Activated CD4-positive, CD25-positive, alpha-beta regulatory T cell treated with anti-CD3 and anti-CD28 coated beads, Interleukin-2, amount 50 U/mL, for 24 hours (primary cell): ENCODE measurements at regions not wholly inside any gene's neighbourhood (a gene's known extent, or its start where the extent isn't known, plus 50 kb on each side); places are given as distances from the start of the nearest gene placed in this dataset.
"Not testable (repeated sequence)": the region's sequence is repeated elsewhere in the genome, so short reads cannot be mapped to it uniquely, and the experiment has no call there.

ENCODE experiments used
- ATAC-seq, 2 donors: fragments of 150-1000 bp; cut with Tn5 transposase; one replicate each; pipeline ENCODE4 v1.10.0; 2021; ENCODE audit warnings: mild to moderate bottlenecking in 1 of 2, moderate library complexity in 1 of 2

DNA sequence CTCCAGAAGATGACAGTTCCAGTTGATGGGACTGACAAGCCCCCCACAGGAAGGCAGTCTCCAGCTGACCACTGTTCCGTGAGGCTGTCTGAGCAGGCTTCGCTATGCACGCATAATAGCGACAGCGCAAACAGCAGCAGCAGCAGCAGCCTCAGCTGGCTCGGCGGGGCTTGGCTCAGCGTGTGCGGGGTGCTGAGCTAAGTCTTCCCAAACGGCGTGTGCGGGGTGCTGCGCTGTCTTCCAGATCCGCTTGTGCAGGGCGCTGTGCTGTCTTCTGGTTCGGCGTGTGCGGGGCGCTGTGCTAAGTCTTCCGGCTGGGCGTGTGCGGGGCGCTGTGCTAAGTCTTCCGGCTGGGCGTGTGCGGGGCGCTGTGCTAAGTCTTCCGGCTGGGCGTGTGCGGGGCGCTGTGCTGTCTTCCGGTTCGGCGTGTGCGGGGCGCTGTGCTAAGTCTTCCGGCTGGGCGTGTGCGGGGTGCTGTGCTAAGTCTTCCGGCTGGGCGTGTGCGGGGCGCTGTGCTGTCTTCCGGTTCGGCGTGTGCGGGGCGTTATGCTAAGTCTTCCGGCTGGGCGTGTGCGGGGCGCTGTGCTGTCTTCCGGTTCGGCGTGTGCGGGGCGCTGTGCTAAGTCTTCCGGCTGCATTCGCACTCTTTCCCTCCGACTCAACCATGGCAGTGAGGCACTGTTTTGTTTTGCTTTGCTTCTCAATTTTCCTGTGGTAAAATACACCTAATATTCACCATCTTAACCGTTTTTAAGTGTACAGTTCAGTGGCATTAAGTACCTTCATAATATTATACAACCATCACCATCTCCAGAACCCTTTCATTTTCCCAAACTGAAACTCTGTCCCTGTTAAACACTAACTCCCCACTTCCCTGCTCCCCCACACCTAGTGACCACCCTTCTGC, 156.1 kb downstream of the BMP7 start:
- not testable (repeated sequence) for ATAC-seq

DNA sequence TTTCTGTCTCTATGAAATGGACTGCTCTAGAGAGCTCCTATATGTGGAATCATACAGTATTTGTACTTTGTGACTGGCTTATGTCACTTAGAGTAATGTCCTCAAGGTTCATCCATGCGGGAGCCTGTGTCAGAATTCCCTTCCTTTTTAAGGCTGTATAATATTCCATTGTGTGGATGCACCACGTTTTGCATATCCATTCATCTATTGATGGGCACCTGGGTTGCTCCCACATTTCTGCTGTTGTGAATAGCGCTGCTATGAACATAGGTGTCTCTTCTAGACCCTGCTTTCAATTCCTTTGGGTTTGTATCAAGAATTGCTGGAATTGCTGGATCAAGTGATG, 155.4 kb downstream of the BMP7 start:
- no peak for ATAC-seq

DNA sequence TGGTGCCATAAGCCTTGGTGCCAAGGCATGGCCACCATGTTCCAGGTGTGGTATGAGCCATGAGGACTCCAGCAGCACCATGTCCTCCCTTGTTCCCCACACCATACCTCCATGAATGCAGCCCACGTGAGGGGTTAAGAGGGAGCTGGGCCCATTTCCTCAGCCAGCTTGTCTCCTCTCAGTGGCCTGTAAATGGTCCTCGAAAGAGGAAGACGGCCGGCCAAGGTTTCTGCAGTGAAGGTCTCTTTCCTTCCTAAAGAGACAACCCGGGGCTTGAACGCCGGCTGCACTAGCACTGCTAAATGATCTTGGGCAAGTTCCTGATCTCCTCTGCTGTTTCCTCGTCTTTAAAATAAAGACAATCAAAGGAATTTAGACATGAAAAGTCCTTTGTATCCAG, 154.0 kb downstream of the BMP7 start:
- ATAC-seq = no peak

DNA sequence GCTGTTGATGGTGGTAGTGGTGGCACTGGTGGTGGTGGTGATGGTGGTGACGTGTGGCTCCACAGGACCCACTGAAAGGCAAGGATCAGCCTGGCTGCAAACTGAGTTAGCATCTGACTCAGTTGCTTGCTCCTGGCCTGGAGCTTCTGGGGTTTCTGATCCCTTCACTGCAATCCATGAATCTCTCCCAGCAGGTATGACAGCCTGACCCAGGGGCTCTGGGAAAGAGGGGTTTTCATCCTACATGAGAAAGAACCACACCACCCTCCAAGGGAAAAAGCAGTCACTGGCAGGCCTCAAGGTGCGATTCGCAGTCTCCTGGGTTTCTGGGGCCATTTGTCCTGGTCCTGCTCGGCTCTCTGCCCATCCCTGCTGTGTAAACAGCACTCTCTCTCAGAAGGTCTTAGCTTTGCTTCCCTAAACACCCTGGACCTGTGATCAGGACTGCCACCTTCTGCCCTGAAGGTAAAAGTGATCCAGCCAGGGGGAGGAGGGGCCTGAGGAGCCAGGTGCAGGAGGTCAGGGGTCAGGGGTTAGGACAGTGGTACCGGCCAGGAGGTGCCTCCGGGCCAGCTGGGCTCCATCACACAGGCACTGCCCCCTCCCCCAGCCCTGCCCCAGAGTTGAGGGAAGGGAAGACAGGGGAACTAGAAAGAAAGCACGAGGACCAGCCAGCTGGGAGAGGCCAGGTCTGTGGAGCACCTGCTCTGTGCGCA, 152.0 kb downstream of the BMP7 start:
- no peak for ATAC-seq

DNA sequence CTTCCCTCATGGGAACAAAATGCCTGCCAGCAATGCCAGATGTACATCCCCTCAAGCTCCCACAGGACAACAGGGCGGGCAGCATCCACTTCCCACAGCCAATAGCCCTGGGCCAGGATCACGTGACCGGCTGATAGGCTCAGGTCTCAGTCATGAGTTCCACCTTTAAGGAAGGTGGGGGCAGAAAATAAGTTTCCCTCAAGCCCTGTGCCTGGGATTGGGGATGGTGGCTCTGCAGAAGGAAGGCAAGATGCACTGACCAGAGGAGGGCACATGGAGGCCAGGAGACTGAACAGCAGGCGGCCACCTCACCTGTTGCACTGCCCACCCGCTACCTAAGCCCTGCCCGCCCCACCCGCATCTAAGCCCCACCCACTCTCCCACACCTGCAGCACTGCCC, 149.1 kb downstream of the BMP7 start:
- ATAC-seq = no peak

DNA sequence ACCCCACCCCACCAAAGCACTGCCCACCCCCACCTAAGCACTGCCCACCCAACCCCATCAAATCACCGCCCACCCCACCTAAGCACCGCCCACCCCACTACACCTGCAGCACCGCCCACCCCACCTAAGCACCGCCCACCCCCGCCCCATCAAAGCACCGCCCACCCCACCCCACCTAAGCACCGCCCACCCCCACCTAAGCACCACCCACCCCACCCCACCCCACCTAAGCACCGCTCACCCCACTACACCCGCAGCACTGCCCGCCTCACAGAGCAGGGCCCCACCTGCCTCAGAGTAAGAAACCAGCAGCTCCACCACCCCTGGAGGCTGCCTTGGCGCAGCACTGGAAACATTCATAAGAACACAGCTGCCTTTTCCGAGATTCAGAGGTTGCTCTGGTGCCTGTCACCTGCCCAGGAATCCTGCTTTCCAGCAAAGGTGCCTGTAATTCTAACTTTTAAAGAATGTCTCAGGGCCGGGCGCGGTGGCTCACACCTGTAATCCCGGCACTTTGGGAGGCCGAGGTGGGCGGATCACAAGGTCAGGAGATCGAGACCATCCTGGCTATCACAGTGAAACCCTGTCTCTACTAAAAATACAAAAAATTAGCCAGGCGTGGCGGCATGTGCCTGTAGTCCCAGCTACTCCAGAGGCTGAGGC, 148.2 kb downstream of the BMP7 start:
- ATAC-seq = no peak
